ENCODE measurements at regions not wholly inside any gene's neighbourhood (a gene's known extent, or its start where the extent isn't known, plus 50 kb on each side); places are given as distances from the start of the nearest gene placed in this dataset.

GRCh38 chr3:72338942-72339669, 509.1 kb downstream of the SHQ1 start:
- Histone ChIP-seq H3K9me3 (ENCODE audit: control insufficient read depth, low read length) (no peaks in the 10 kb centered on the region), H3K4me1 (ENCODE audit: control insufficient read depth, insufficient read depth, low read length, poor library complexity, severe bottlenecking) (peaks cover 7% of the 10 kb centered on the region), H3K27me3 (replicated peaks; ENCODE audit: control insufficient read depth, insufficient read depth, low read length, poor library complexity, severe bottlenecking) (no peaks in the 10 kb centered on the region), H3K36me3 (ENCODE audit: control insufficient read depth, insufficient read depth, low read length) (no peaks in the 10 kb centered on the region), H3K4me3 (ENCODE audit: insufficient read depth, low read depth, low read length, poor library complexity, severe bottlenecking) (no peak overlapping the region), H3K27ac (ENCODE audit: insufficient read depth, low read length, poor library complexity, severe bottlenecking) (no peak overlapping the region)
- DNase-seq = no peak

- peaks cover 3% of the 10 kb centered on the region for H3K4me1 ChIP-seq (ENCODE audit: control insufficient read depth, insufficient read depth, low read length, poor library complexity, severe bottlenecking)
Measured at GRCh38 chr3:72338082-72338941, 509.9 kb downstream of the SHQ1 start.

GRCh38 chr3:72337480-72337855, 510.8 kb downstream of the SHQ1 start:
- H3K27me3 ChIP-seq (replicated peaks; ENCODE audit: control insufficient read depth, insufficient read depth, low read length, poor library complexity, severe bottlenecking) = no peaks in the 10 kb centered on the region
- no peaks in the 10 kb centered on the region for H3K9me3 ChIP-seq (ENCODE audit: control insufficient read depth, low read length)
- H3K4me3 ChIP-seq (ENCODE audit: insufficient read depth, low read depth, low read length, poor library complexity, severe bottlenecking) = no peak overlapping the region
- no peak for DNase-seq
- H3K36me3 ChIP-seq (ENCODE audit: control insufficient read depth, insufficient read depth, low read length) = no peaks in the 10 kb centered on the region
- no peak overlapping the region for H3K27ac ChIP-seq (ENCODE audit: insufficient read depth, low read length, poor library complexity, severe bottlenecking)
- no peaks in the 10 kb centered on the region for H3K4me1 ChIP-seq (ENCODE audit: control insufficient read depth, insufficient read depth, low read length, poor library complexity, severe bottlenecking)

More at GRCh38 chr3:72338082-72338941, 509.9 kb downstream of the SHQ1 start:
- H3K27me3 ChIP-seq (replicated peaks; ENCODE audit: control insufficient read depth, insufficient read depth, low read length, poor library complexity, severe bottlenecking) = no peaks in the 10 kb centered on the region
- H3K27ac ChIP-seq (ENCODE audit: insufficient read depth, low read length, poor library complexity, severe bottlenecking) = no peak overlapping the region
- no peak overlapping the region for H3K4me3 ChIP-seq (ENCODE audit: insufficient read depth, low read depth, low read length, poor library complexity, severe bottlenecking)
- H3K36me3 ChIP-seq (ENCODE audit: control insufficient read depth, insufficient read depth, low read length) = no peaks in the 10 kb centered on the region
- DNase-seq = no peak
- no peaks in the 10 kb centered on the region for H3K9me3 ChIP-seq (ENCODE audit: control insufficient read depth, low read length)

DNA sequence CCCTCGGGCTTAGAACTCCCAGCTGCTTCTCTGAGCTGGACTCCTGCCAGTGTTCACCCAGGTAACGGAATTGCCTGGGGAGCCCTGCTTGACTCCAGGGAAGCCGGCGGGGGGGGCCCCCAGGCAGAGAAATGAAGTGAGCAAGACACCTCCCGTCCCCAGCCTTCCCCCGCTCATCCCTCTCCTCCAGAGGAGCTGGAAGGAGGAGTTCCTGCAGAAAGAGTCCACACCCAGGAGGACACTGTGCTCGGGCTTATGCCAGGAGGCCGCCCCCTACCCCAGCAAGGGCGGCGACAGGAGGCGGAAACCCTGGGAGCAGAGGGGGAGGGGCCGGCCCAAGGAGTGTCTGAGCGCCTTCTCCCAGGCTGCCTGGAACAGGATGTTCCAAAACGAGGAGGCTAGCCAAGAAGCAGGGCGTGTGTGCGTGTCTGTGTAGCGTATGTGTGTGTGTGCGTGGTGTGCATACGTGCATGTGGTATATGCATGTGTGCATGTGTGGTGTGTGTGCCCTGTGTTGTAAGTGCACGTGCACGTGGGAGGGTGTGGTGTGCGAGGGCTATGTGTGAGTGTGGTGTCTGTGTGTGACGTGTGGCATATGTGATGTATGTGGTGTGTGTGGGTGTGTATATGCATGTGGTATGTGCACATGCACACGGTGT, 511.3 kb downstream of the SHQ1 start:
- Histone ChIP-seq H3K27me3 (replicated peaks; ENCODE audit: control insufficient read depth, insufficient read depth, low read length, poor library complexity, severe bottlenecking) (no peaks in the 10 kb centered on the region), H3K4me3 (ENCODE audit: insufficient read depth, low read depth, low read length, poor library complexity, severe bottlenecking) (no peak overlapping the region)
- no peak for DNase-seq

DNA sequence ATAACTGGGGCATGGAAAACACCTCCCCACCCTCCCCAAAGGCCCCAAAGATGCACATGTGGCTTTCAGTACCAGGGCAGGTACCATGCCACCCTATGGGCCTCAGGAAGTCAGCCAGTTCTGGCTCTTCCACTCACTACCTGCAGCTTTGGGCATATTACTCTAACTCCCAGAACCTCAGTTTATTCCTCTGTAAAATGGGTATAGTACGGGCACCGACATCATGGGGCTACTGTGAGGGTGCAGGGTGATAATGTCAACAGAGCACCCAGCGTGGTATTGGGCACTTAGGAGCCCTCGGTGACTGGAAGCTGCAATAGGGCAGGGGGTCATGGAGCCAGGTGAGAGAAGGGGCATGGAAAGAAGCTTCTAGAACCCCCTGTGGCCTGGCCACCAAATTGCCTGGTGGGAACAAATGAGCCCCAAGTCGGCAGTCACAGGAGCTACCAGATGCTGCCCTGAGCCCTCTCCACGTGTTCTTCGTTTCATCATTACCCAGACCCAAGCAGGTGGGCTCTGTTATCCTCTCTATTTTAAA, 512.1 kb downstream of the SHQ1 start:
- no peak for DNase-seq
- H3K27me3 ChIP-seq (replicated peaks; ENCODE audit: control insufficient read depth, insufficient read depth, low read length, poor library complexity, severe bottlenecking) = no peaks in the 10 kb centered on the region
- H3K4me3 ChIP-seq (ENCODE audit: insufficient read depth, low read depth, low read length, poor library complexity, severe bottlenecking) = no peak overlapping the region
- no peaks in the 10 kb centered on the region for H3K4me1 ChIP-seq (ENCODE audit: control insufficient read depth, insufficient read depth, low read length, poor library complexity, severe bottlenecking)
- H3K36me3 ChIP-seq (ENCODE audit: control insufficient read depth, insufficient read depth, low read length) = no peaks in the 10 kb centered on the region
- H3K9me3 ChIP-seq (ENCODE audit: control insufficient read depth, low read length) = no peaks in the 10 kb centered on the region
- H3K27ac ChIP-seq (ENCODE audit: insufficient read depth, low read length, poor library complexity, severe bottlenecking) = no peak overlapping the region

More for the DNA sequence above, 511.3 kb downstream of the SHQ1 start:
- Histone ChIP-seq H3K36me3 (ENCODE audit: control insufficient read depth, insufficient read depth, low read length) (no peaks in the 10 kb centered on the region), H3K4me1 (ENCODE audit: control insufficient read depth, insufficient read depth, low read length, poor library complexity, severe bottlenecking) (no peaks in the 10 kb centered on the region), H3K27ac (ENCODE audit: insufficient read depth, low read length, poor library complexity, severe bottlenecking) (no peak overlapping the region), H3K9me3 (ENCODE audit: control insufficient read depth, low read length) (no peaks in the 10 kb centered on the region)

- H3K27ac ChIP-seq (ENCODE audit: insufficient read depth, low read length, poor library complexity, severe bottlenecking) = no peak overlapping the region
- H3K4me3 ChIP-seq (ENCODE audit: insufficient read depth, low read depth, low read length, poor library complexity, severe bottlenecking) = no peak overlapping the region
- no peak for DNase-seq
- H3K36me3 ChIP-seq (ENCODE audit: control insufficient read depth, insufficient read depth, low read length) = no peaks in the 10 kb centered on the region
- no peaks in the 10 kb centered on the region for H3K9me3 ChIP-seq (ENCODE audit: control insufficient read depth, low read length)
- no peaks in the 10 kb centered on the region for H3K4me1 ChIP-seq (ENCODE audit: control insufficient read depth, insufficient read depth, low read length, poor library complexity, severe bottlenecking)
- no peaks in the 10 kb centered on the region for H3K27me3 ChIP-seq (replicated peaks; ENCODE audit: control insufficient read depth, insufficient read depth, low read length, poor library complexity, severe bottlenecking)
Measured at GRCh38 chr3:72335458-72336095, 512.7 kb downstream of the SHQ1 start.

DNA sequence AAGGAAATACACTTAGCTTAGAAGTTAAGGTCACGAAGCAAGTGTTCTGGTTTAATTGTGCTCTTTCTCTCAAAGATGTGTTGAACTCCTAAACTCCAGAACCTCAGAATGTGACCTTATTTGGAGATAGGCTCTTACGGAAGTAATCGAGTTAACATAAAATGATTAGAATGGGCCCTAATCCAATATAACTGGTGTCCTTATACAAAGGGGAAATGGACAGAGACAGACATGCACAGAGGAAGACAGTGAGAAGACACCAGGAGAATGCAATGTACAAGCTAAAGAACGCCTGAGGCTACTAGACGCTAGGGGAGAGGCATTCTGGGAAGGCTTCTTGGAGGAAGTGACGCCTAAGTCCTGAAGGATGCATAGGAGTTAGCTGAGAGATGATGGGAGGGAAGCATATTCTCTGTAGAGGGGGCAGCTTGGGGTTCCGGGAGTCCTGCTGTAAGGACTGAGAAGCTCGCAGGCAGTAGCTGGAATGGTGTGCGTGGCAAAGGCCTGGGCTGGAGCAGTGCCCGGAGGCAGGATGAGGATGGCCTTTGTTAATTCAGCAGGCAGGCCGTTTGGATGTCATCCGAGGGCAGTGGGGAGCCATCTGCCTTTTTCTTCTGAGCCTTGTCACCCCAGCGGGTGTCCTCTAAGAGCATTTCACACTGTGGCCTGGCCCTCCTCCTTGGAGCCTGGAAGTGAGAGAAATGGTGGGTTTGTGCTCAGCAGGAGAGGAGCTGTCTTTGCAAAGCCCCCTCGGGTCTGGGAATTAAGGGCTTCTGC, 513.4 kb downstream of the SHQ1 start:
- Histone ChIP-seq H3K27me3 (replicated peaks; ENCODE audit: control insufficient read depth, insufficient read depth, low read length, poor library complexity, severe bottlenecking) (no peaks in the 10 kb centered on the region), H3K4me1 (ENCODE audit: control insufficient read depth, insufficient read depth, low read length, poor library complexity, severe bottlenecking) (no peaks in the 10 kb centered on the region), H3K9me3 (ENCODE audit: control insufficient read depth, low read length) (no peaks in the 10 kb centered on the region), H3K36me3 (ENCODE audit: control insufficient read depth, insufficient read depth, low read length) (no peaks in the 10 kb centered on the region), H3K4me3 (ENCODE audit: insufficient read depth, low read depth, low read length, poor library complexity, severe bottlenecking) (no peak overlapping the region), H3K27ac (ENCODE audit: insufficient read depth, low read length, poor library complexity, severe bottlenecking) (no peak overlapping the region)
- no peak for DNase-seq

DNA sequence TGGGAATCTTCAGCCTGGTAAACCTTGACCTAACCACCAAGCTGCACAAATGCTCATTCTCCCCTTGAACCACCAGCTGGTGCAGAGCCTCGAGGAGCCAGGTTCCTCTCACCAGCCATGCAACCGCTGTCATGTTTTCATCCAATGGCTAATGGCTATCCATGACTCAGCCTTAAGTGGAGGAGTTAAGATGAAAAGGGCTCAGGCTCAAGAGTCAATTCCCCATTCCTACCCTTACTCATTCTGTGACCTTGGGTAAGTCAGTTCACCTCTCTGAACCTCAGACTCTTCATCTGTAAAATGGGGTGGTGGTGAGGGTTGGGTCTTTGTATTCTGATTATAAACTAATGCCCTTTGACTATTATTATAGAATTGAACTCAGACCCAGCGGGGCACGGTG, 515.6 kb downstream of the SHQ1 start:
- Histone ChIP-seq H3K27ac (ENCODE audit: insufficient read depth, low read length, poor library complexity, severe bottlenecking) (no peak overlapping the region), H3K9me3 (ENCODE audit: control insufficient read depth, low read length) (no peaks in the 10 kb centered on the region), H3K4me3 (ENCODE audit: insufficient read depth, low read depth, low read length, poor library complexity, severe bottlenecking) (no peak overlapping the region), H3K36me3 (ENCODE audit: control insufficient read depth, insufficient read depth, low read length) (no peaks in the 10 kb centered on the region), H3K27me3 (replicated peaks; ENCODE audit: control insufficient read depth, insufficient read depth, low read length, poor library complexity, severe bottlenecking) (no peaks in the 10 kb centered on the region), H3K4me1 (ENCODE audit: control insufficient read depth, insufficient read depth, low read length, poor library complexity, severe bottlenecking) (no peaks in the 10 kb centered on the region)
- DNase-seq = no peak

- H3K36me3 ChIP-seq (ENCODE audit: control insufficient read depth, insufficient read depth, low read length) = no peaks in the 10 kb centered on the region
- H3K4me1 ChIP-seq (ENCODE audit: control insufficient read depth, insufficient read depth, low read length, poor library complexity, severe bottlenecking) = no peaks in the 10 kb centered on the region
- no peak overlapping the region for H3K27ac ChIP-seq (ENCODE audit: insufficient read depth, low read length, poor library complexity, severe bottlenecking)
- no peak overlapping the region for H3K4me3 ChIP-seq (ENCODE audit: insufficient read depth, low read depth, low read length, poor library complexity, severe bottlenecking)
- no peak for DNase-seq
- H3K27me3 ChIP-seq (replicated peaks; ENCODE audit: control insufficient read depth, insufficient read depth, low read length, poor library complexity, severe bottlenecking) = no peaks in the 10 kb centered on the region
- no peaks in the 10 kb centered on the region for H3K9me3 ChIP-seq (ENCODE audit: control insufficient read depth, low read length)
Measured at GRCh38 chr3:72332036-72332435, 516.2 kb downstream of the SHQ1 start.
